ENCODE measurements at regions not wholly inside any gene's neighbourhood (a gene's known extent, or its start where the extent isn't known, plus 50 kb on each side); places are given as distances from the start of the nearest gene placed in this dataset.

GRCh38 chr6:51462896-51463295 lies 624.5 kb downstream of the PKHD1 start:
- Histone ChIP-seq H3K4me3 (no peak overlapping the region), H3K27ac (no peak overlapping the region)
- no peak for TF ChIP-seq CTCF (IDR thresholded peaks at IDR 0.05)
- DNase-seq (ENCODE audit: low spot score), result no peak

DNA sequence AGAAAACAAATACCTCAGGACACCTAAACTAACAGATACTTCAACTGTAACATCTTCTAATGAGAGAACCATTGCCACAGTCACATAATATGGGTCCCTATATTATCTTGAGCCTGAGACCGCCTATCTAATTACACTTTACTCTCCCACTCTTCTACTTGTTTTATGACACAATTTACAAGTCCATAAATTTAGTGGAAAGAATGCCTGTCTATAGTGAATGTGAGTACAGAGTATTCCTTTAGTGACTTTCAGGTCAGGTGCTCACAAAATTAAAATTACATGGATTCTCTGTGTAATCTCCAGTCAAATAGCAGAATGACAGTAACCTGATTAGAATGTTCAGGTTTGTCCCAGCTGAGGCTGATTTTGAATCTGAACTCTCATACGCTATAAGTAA lies 624.1 kb downstream of the PKHD1 start:
- Histone ChIP-seq H3K27ac (no peak overlapping the region), H3K4me3 (no peak overlapping the region)
- DNase-seq (ENCODE audit: low spot score), result no peak
- TF ChIP-seq CTCF (IDR thresholded peaks at IDR 0.05), result no peak

DNA sequence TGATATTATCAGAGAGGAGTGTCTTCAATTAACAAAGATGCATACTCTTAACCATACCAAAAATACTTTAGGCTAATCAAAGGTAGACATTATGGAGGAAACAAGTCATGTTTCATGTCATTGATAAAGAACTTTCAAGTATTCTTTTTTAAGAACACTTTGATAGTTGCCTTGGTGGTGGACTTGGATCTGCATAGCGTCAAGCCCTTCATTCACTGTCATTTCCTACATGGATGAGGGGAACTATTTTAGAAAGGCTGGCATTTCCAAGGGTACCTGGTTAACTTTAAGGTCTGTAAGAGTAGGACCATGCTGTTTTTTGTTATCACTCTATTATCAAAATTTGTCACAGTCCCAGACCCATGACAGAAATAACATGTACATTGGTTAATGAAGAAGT lies 622.5 kb downstream of the PKHD1 start:
- no peak for TF ChIP-seq CTCF (IDR thresholded peaks at IDR 0.05)

GRCh38 chr6:51466427-51466826 lies 621.0 kb downstream of the PKHD1 start:
- DNase-seq (ENCODE audit: low spot score), result no peak
- TF ChIP-seq CTCF (IDR thresholded peaks at IDR 0.05), result no peak
- H3K4me3 ChIP-seq, result no peak overlapping the region
- H3K27ac ChIP-seq, result no peak overlapping the region

More for the DNA sequence above, 622.5 kb downstream of the PKHD1 start:
- Histone ChIP-seq H3K4me3 (no peak overlapping the region), H3K27ac (no peak overlapping the region)
- DNase-seq (ENCODE audit: low spot score), result no peak

GRCh38 chr6:51467231-51467952 lies 620.0 kb downstream of the PKHD1 start:
- no peak for TF ChIP-seq CTCF (IDR thresholded peaks at IDR 0.05)
- DNase-seq (ENCODE audit: low spot score), result no peak
- H3K27ac ChIP-seq, result no peak overlapping the region

DNA sequence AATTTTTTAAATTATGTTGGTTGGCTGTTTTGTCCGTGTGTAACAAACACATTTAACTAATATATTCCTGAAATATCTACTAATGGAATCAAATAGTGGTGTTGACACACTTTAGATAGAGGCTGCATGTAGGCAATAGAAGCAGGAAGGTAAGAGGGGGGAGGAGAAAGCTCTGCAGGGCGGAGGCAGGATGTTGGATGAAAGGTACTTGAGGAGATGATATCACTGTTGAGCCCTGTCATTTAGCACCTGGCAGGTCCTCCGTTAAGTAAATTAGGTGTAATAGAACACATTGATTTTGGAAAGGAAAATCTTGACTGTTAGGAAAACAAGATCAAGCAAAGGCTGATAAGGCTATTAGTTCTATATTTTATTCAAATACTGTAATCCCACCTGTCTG lies 618.7 kb downstream of the PKHD1 start:
- no peak for TF ChIP-seq CTCF (IDR thresholded peaks at IDR 0.05)
- no peak overlapping the region for H3K27ac ChIP-seq
- H3K4me3 ChIP-seq, result no peak overlapping the region
- DNase-seq (ENCODE audit: low spot score), result no peak

More at GRCh38 chr6:51467231-51467952, 620.0 kb downstream of the PKHD1 start:
- H3K4me3 ChIP-seq, result no peak overlapping the region

DNA sequence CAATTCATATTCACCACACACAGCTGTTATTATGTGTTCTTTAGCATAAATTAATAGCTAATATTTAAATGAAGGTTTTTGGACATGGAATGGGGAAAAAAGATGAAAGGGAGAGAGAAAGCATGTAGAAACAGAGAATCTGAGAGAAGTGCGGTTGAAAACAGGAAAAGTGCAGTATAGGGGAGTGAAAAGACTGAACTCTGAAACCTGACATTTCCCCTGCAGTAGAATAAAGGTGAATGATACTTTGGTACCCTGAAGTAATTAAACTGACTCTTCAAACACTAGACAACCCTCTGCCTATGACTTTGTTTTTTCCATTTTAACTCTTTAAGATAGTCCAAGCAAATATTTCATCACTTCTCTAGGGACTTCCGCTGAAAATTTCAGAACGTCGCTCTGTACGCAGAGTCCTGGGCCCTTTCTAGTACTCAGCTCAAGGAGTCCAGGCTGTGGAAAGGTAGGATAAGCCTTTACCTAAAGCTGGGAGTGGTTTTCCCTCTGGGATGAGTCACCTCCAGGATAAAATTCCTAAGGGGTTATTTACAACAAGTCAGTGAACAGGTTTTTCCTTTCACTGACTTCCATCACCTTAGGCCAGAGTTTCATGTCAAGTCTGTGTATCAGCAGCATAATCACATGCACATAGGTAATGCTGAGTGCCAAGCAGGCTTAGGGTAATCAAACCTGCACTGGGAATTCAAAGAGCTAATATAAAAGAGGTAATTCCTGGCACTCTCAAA lies 614.5 kb downstream of the PKHD1 start:
- Histone ChIP-seq H3K27ac (no peak overlapping the region), H3K4me3 (no peak overlapping the region)
- DNase-seq (ENCODE audit: low spot score), result no peak
- TF ChIP-seq CTCF (IDR thresholded peaks at IDR 0.05), result no peak
